Loucy (cell line): ENCODE measurements at regions not wholly inside any gene's neighbourhood (a gene's known extent, or its start where the extent isn't known, plus 50 kb on each side); places are given as distances from the start of the nearest gene placed in this dataset.

Source experiments
- H2AFZ ChIP-seq: fragments of 200-600 bp; sonication (generic); 2 replicates; pipeline ENCODE4 v1.6.0; 2016; ENCODE audit warnings: antibody characterized with exemption, mild to moderate bottlenecking, low read length, moderate library complexity
- H3F3A ChIP-seq: fragments of 200-600 bp; 2 replicates; pipeline ENCODE4 v1.6.0; 2016; ENCODE audit warnings: antibody characterized with exemption, low read depth, mild to moderate bottlenecking
- H3K27me3 ChIP-seq: fragments of 200-600 bp; sonication (generic); 2 replicates; pipeline ENCODE4 v1.6.1; 2014; ENCODE audit warnings: low read length, mild to moderate bottlenecking; ENCODE audit not compliant: insufficient read depth, poor library complexity, severe bottlenecking
- H3K36me3 ChIP-seq: fragments of 200-600 bp; sonication (generic); 2 replicates; pipeline ENCODE4 v1.6.1; 2016; ENCODE audit warnings: low read length; ENCODE audit not compliant: insufficient read depth
- H3K4me1 ChIP-seq: fragments of 200-600 bp; sonication (generic); 2 replicates; pipeline ENCODE4 v1.5.1; 2014; ENCODE audit warnings: low read length, mild to moderate bottlenecking; ENCODE audit not compliant: insufficient read depth, poor library complexity, severe bottlenecking
- H3K4me2 ChIP-seq: fragments of 200-600 bp; sonication (generic); 2 replicates; pipeline ENCODE4 v1.6.0; 2014; ENCODE audit warnings: antibody characterized with exemption, low read length, low read depth, mild to moderate bottlenecking; ENCODE audit not compliant: poor library complexity, severe bottlenecking
- H3K4me3 ChIP-seq: fragments of 200-600 bp; sonication (generic); 2 replicates; pipeline ENCODE4 v1.5.1; 2014; ENCODE audit warnings: low read length, mild to moderate bottlenecking, mixed read lengths; ENCODE audit not compliant: poor library complexity, severe bottlenecking
- H3K79me2 ChIP-seq: fragments of 200-600 bp; sonication (generic); 2 replicates; pipeline ENCODE4 v1.6.1; 2014; ENCODE audit warnings: low read length; ENCODE audit not compliant: insufficient read depth
- H3K9ac ChIP-seq: fragments of 200-600 bp; sonication (generic); 2 replicates; pipeline ENCODE4 v1.6.0; 2014; ENCODE audit warnings: mild to moderate bottlenecking, low read depth, low read length, moderate library complexity; ENCODE audit not compliant: poor library complexity, severe bottlenecking
- H3K9me2 ChIP-seq: fragments of 200-600 bp; sonication (generic); replicated peaks from 2 replicates; pipeline ENCODE4 v1.6.1; 2016; ENCODE audit warnings: low read depth, low read length, mixed read lengths
- H3K9me3 ChIP-seq: fragments of 200-600 bp; sonication (generic); 2 replicates; pipeline ENCODE4 v1.6.1; 2014; ENCODE audit warnings: mild to moderate bottlenecking, antibody characterized with exemption, low read length, low read depth; ENCODE audit not compliant: insufficient read depth
- H4K20me1 ChIP-seq: fragments of 200-600 bp; sonication (generic); 2 replicates; pipeline ENCODE4 v1.6.0; 2014; ENCODE audit warnings: antibody characterized with exemption, low read length, mild to moderate bottlenecking; ENCODE audit not compliant: insufficient read depth, poor library complexity, severe bottlenecking
- CTCF ChIP-seq: fragments of 200-600 bp; sonication (generic); conservative IDR thresholded peaks from 2 replicates; pipeline ENCODE4 v1.5.1; 2014; ENCODE audit warnings: mild to moderate bottlenecking, antibody characterized with exemption, low read length
- EZH2phosphoT487 ChIP-seq: fragments of 200-600 bp; IDR thresholded peaks from 2 replicates; pipeline ENCODE4 v1.6.1; 2018; ENCODE audit warnings: antibody characterized with exemption, mild to moderate bottlenecking, moderate library complexity, borderline replicate concordance

- H4K20me1 ChIP-seq = no peaks in the 10 kb centered on the region
- no peaks in the 10 kb centered on the region for H3K36me3 ChIP-seq
- no peak overlapping the region for H2AFZ ChIP-seq
- H3K9ac ChIP-seq = no peak overlapping the region
- no peak overlapping the region for H3K4me3 ChIP-seq
- H3K4me1 ChIP-seq = no peaks in the 10 kb centered on the region
- H3K9me3 ChIP-seq = no peaks in the 10 kb centered on the region
- no peaks in the 10 kb centered on the region for H3K79me2 ChIP-seq
- no peak for TF ChIP-seq EZH2phosphoT487
- TF ChIP-seq CTCF = no peak
- H3K27me3 ChIP-seq = no peaks in the 10 kb centered on the region
- no peaks in the 10 kb centered on the region for H3K9me2 ChIP-seq
- no peaks in the 10 kb centered on the region for H3F3A ChIP-seq
- no peak overlapping the region for H3K4me2 ChIP-seq
These were observed 55.5 kb upstream of the SLC8A1 start for GRCh38 chr2:40507432-40507831.

GRCh38 chr2:40510304-40510703 is 58.4 kb upstream of the SLC8A1 start:
- H3K4me1 ChIP-seq = no peaks in the 10 kb centered on the region
- no peaks in the 10 kb centered on the region for H3K9me3 ChIP-seq
- no peak overlapping the region for H2AFZ ChIP-seq
- H3K27me3 ChIP-seq = no peaks in the 10 kb centered on the region
- no peak overlapping the region for H3K4me3 ChIP-seq
- no peaks in the 10 kb centered on the region for H3F3A ChIP-seq
- no peaks in the 10 kb centered on the region for H4K20me1 ChIP-seq
- no peaks in the 10 kb centered on the region for H3K36me3 ChIP-seq
- no peaks in the 10 kb centered on the region for H3K79me2 ChIP-seq
- no peak overlapping the region for H3K4me2 ChIP-seq
- H3K9me2 ChIP-seq = no peaks in the 10 kb centered on the region
- TF ChIP-seq CTCF (no peak), EZH2phosphoT487 (no peak)
- no peak overlapping the region for H3K9ac ChIP-seq

GRCh38 chr2:40511661-40512213 is 59.8 kb upstream of the SLC8A1 start:
- H3K36me3 ChIP-seq = no peaks in the 10 kb centered on the region
- no peaks in the 10 kb centered on the region for H3K27me3 ChIP-seq
- no peak overlapping the region for H3K4me2 ChIP-seq
- H3K79me2 ChIP-seq = no peaks in the 10 kb centered on the region
- H3K9me2 ChIP-seq = no peaks in the 10 kb centered on the region
- H4K20me1 ChIP-seq = no peaks in the 10 kb centered on the region
- no peak overlapping the region for H3K9ac ChIP-seq
- H3K4me3 ChIP-seq = no peak overlapping the region
- no peaks in the 10 kb centered on the region for H3K9me3 ChIP-seq
- H2AFZ ChIP-seq = no peak overlapping the region
- no peak for TF ChIP-seq EZH2phosphoT487
- no peak for TF ChIP-seq CTCF
- H3F3A ChIP-seq = no peaks in the 10 kb centered on the region
- no peaks in the 10 kb centered on the region for H3K4me1 ChIP-seq
